H9 (cell line): ENCODE measurements at regions not wholly inside any gene's neighbourhood (a gene's known extent, or its start where the extent isn't known, plus 50 kb on each side); places are given as distances from the start of the nearest gene placed in this dataset.

Experiments
- DNase-seq: peaks from one replicate; pipeline ENCODE4 v3.0.0-alpha.2; 2017
- H2AFZ ChIP-seq: one replicate; pipeline ENCODE4 v1.6.1; 2013; ENCODE audit warnings: mild to moderate bottlenecking, low read length, control low read depth, moderate library complexity
- H2AK5ac ChIP-seq: 2 replicates; pipeline ENCODE4 v1.6.1; 2013; ENCODE audit warnings: low read length, control low read depth, mixed read lengths; ENCODE audit not compliant: insufficient read length
- H2BK120ac ChIP-seq: one replicate; pipeline ENCODE4 v1.6.1; 2013; ENCODE audit warnings: low read depth, mild to moderate bottlenecking, low read length, control low read depth, inconsistent platforms; ENCODE audit not compliant: poor library complexity, severe bottlenecking
- H2BK12ac ChIP-seq: 2 replicates; pipeline ENCODE4 v1.6.1; 2013; ENCODE audit warnings: low read length, control low read depth, mixed read lengths, low read depth; ENCODE audit not compliant: insufficient read length
- H2BK15ac ChIP-seq: 2 replicates; pipeline ENCODE4 v1.6.1; 2013; ENCODE audit warnings: low read depth, low read length, control low read depth
- H2BK20ac ChIP-seq: one replicate; pipeline ENCODE4 v1.6.1; 2013; ENCODE audit warnings: low read depth, mild to moderate bottlenecking, low read length, control low read depth, inconsistent platforms; ENCODE audit not compliant: poor library complexity, severe bottlenecking
- H2BK5ac ChIP-seq: 2 replicates; pipeline ENCODE4 v1.6.1; 2013; ENCODE audit warnings: low read length, control low read depth, mixed read lengths; ENCODE audit not compliant: insufficient read length
- H3K14ac ChIP-seq: 2 replicates; pipeline ENCODE4 v1.6.1; 2013; ENCODE audit warnings: low read length, control low read depth; ENCODE audit not compliant: insufficient read depth
- H3K18ac ChIP-seq: 2 replicates; pipeline ENCODE4 v1.6.1; 2013; ENCODE audit warnings: low read depth, mild to moderate bottlenecking, mixed read lengths, low read length, control low read depth; ENCODE audit not compliant: insufficient read length
- H3K23ac ChIP-seq: 2 replicates; pipeline ENCODE4 v1.6.1; 2013; ENCODE audit warnings: low read length, control low read depth, mixed read lengths, low read depth; ENCODE audit not compliant: insufficient read length
- H3K23me2 ChIP-seq: 2 replicates; pipeline ENCODE4 v1.6.1; 2013; ENCODE audit warnings: low read depth, mild to moderate bottlenecking, mixed read lengths, low read length, control low read depth; ENCODE audit not compliant: insufficient read length, poor library complexity, severe bottlenecking
- H3K27ac ChIP-seq: 2 replicates; pipeline ENCODE4 v1.5.1; 2013; ENCODE audit warnings: low read length, control low read depth, mixed read lengths, low read depth; ENCODE audit not compliant: insufficient read length
- H3K27me3 ChIP-seq: 2 replicates; pipeline ENCODE4 v1.6.1; 2013; ENCODE audit warnings: low read length, control low read depth, inconsistent platforms; ENCODE audit not compliant: insufficient read depth
- H3K4ac ChIP-seq: 2 replicates; pipeline ENCODE4 v1.6.1; 2013; ENCODE audit warnings: low read depth, mild to moderate bottlenecking, control low read depth, inconsistent platforms, low read length, moderate library complexity
- H3K4me1 ChIP-seq: 2 replicates; pipeline ENCODE4 v1.6.1; 2013; ENCODE audit warnings: low read length, control low read depth, inconsistent platforms; ENCODE audit not compliant: insufficient read depth
- H3K4me2 ChIP-seq: 2 replicates; pipeline ENCODE4 v1.6.1; 2013; ENCODE audit warnings: low read length, control low read depth, mixed read lengths; ENCODE audit not compliant: insufficient read length, insufficient read depth
- H3K56ac ChIP-seq: 2 replicates; pipeline ENCODE4 v1.6.1; 2013; ENCODE audit warnings: low read depth, mild to moderate bottlenecking, mixed read lengths, low read length, control low read depth; ENCODE audit not compliant: insufficient read length
- H3K79me1 ChIP-seq: 2 replicates; pipeline ENCODE4 v1.6.1; 2013; ENCODE audit warnings: low read depth, mild to moderate bottlenecking, moderate library complexity, low read length, control low read depth, inconsistent platforms; ENCODE audit not compliant: insufficient read depth, poor library complexity, severe bottlenecking
- H3K79me2 ChIP-seq: 2 replicates; pipeline ENCODE4 v1.6.1; 2013; ENCODE audit warnings: low read length, control low read depth, inconsistent platforms; ENCODE audit not compliant: insufficient read depth
- H3K9ac ChIP-seq: 2 replicates; pipeline ENCODE4 v1.6.1; 2013; ENCODE audit warnings: low read length, control low read depth, mixed read lengths; ENCODE audit not compliant: insufficient read length; ENCODE audit errors: extremely low read depth
- H3K9me3 ChIP-seq: one replicate; pipeline ENCODE4 v1.6.1; 2013; ENCODE audit warnings: low read depth, low read length, inconsistent platforms; ENCODE audit not compliant: control insufficient read depth
- H3T11ph ChIP-seq: one replicate; pipeline ENCODE4 v1.6.1; 2013; ENCODE audit warnings: mild to moderate bottlenecking, low read length, control low read depth, inconsistent platforms
- H4K20me1 ChIP-seq: one replicate; pipeline ENCODE4 v1.6.1; 2013; ENCODE audit not compliant: control insufficient read depth, insufficient read length, insufficient read depth
- H4K5ac ChIP-seq: 2 replicates; pipeline ENCODE4 v1.6.1; 2013; ENCODE audit warnings: low read depth, mild to moderate bottlenecking, mixed read lengths, low read length, control low read depth; ENCODE audit not compliant: insufficient read length
- H4K8ac ChIP-seq: replicated peaks from 2 replicates; pipeline ENCODE4 v1.6.1; 2013; ENCODE audit warnings: low read length, control low read depth, mixed read lengths, low read depth; ENCODE audit not compliant: insufficient read length
- H4K91ac ChIP-seq: 2 replicates; pipeline ENCODE4 v1.6.1; 2013; ENCODE audit warnings: low read depth, mild to moderate bottlenecking, moderate library complexity, mixed read lengths, low read length, control low read depth; ENCODE audit not compliant: insufficient read length
- H3K27ac Mint-ChIP-seq, 3 experiments: 2 replicates in 2 of 3; 3 replicates in 1 of 3; pipeline ENCODE4 v1.8.0; 2020 to 2021; ENCODE audit warnings: mixed read lengths in 3 of 3, mild to moderate bottlenecking in 1 of 3, moderate library complexity in 1 of 3
- H3K27me3 Mint-ChIP-seq: 2 replicates; pipeline ENCODE4 v1.8.0; 2021; ENCODE audit warnings: low read depth, mild to moderate bottlenecking, moderate library complexity, mixed read lengths
- H3K36me3 Mint-ChIP-seq, 3 experiments: 2 replicates in 2 of 3; 3 replicates in 1 of 3; pipeline ENCODE4 v1.8.0; 2020 to 2021; ENCODE audit warnings: low read depth in 3 of 3, mixed read lengths in 3 of 3; ENCODE audit not compliant: insufficient read depth in 1 of 3
- H3K4me1 Mint-ChIP-seq, 2 experiments: 2 replicates each; pipeline ENCODE4 v1.8.0; 2020; ENCODE audit warnings: mixed read lengths in 2 of 2
- H3K4me3 Mint-ChIP-seq, 2 experiments: 2 replicates in 1 of 2; 3 replicates in 1 of 2; pipeline ENCODE4 v1.8.0; 2020 to 2021; ENCODE audit warnings: mild to moderate bottlenecking in 2 of 2, mixed read lengths in 2 of 2, moderate library complexity in 1 of 2
- H3K9me3 Mint-ChIP-seq, 2 experiments: 2 replicates in 1 of 2; 3 replicates in 1 of 2; pipeline ENCODE4 v1.8.0; 2020; ENCODE audit warnings: mild to moderate bottlenecking in 2 of 2, mixed read lengths in 2 of 2, moderate library complexity in 1 of 2
- WGBS: extraction: QIAGEN DNeasy Blood & Tissue Kit; methylation state at CpG from one replicate; pipeline ENCODE4 v1.1.7; 2013; ENCODE audit warnings: missing lambda C conversion rate, low lambda C conversion rate, mixed read lengths; ENCODE audit not compliant: insufficient read length; ENCODE audit errors: extremely low coverage; 5-methylcytosine and 5-hydroxymethylcytosine counted together
- TF ChIP-seq, protein P1 (sequence below): fragments of 200-600 bp; sonication (generic); conservative IDR thresholded peaks from 3 replicates; pipeline ENCODE4 v1.8.0; 2021; ENCODE audit warnings: antibody characterized with exemption, mild to moderate bottlenecking

DNA sequence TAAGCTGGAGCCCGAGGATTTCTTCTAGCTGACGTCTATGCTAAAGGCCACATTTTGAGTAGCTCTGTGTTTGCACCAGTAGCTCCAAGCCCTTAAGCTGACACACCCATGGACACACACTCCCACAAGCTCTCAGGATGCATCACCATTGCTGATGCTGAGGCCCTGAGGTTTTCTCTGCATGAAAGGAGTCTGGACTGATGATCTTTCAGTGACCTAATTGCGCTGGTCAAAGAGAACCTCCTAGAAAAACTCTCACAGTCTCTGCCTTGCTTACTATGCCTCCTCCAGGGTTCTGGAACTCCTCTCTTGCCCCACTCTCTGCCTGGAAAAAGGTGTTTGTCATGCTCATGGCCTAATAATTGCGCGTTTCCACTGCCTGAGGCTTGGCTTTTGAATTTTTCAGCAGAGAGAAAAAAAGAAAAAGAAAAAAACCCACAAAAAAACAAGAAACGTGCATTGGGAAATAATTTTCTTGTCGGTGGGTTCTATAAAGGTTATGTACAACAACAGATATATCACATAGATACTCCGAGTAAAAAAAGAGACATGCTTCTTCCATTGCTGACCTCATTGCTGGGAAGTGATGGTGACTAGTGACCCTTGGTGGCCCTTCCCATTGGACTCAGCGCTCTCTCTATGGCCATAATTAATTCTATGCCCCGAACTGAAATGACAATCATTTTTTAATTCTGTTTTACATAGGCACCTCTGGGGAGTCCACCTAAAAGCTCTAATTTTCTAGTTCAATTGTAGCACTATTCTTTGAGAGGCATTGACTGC, 297.0 kb downstream of the TDRD15 start:
- H3K9me3 Mint-ChIP-seq: peaks cover 0 to 1% of the 10 kb centered on the region in 2 experiments; a peak in 1 of 5 replicates
- no peak for DNase-seq
- TF ChIP-seq, protein P1, sequence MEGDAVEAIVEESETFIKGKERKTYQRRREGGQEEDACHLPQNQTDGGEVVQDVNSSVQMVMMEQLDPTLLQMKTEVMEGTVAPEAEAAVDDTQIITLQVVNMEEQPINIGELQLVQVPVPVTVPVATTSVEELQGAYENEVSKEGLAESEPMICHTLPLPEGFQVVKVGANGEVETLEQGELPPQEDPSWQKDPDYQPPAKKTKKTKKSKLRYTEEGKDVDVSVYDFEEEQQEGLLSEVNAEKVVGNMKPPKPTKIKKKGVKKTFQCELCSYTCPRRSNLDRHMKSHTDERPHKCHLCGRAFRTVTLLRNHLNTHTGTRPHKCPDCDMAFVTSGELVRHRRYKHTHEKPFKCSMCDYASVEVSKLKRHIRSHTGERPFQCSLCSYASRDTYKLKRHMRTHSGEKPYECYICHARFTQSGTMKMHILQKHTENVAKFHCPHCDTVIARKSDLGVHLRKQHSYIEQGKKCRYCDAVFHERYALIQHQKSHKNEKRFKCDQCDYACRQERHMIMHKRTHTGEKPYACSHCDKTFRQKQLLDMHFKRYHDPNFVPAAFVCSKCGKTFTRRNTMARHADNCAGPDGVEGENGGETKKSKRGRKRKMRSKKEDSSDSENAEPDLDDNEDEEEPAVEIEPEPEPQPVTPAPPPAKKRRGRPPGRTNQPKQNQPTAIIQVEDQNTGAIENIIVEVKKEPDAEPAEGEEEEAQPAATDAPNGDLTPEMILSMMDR: no peak

More for the DNA sequence above, 297.0 kb downstream of the TDRD15 start:
- no CpG with 5 or more reads among the region's 10 CpGs for WGBS
- Histone ChIP-seq H3K79me2 (no peaks in the 10 kb centered on the region), H3K79me1 (no peaks in the 10 kb centered on the region), H4K91ac (no peak overlapping the region), H2BK5ac (no peak overlapping the region), H3K4me2 (no peak overlapping the region), H2BK20ac (no peak overlapping the region), H3T11ph (no peak overlapping the region), H3K9ac (no peak overlapping the region), H3K23me2 (no peaks in the 10 kb centered on the region), H4K8ac (no peak overlapping the region), H3K4me1 (no peaks in the 10 kb centered on the region; the same call in 1 of the 2 replicates), H3K9me3 (no peaks in the 10 kb centered on the region), H4K20me1 (no peaks in the 10 kb centered on the region), H2AK5ac (no peak overlapping the region), H3K4ac (no peak overlapping the region), H2BK15ac (no peak overlapping the region), H2AFZ (no peak overlapping the region), H3K14ac (no peak overlapping the region), H3K23ac (no peak overlapping the region), H4K5ac (no peak overlapping the region), H3K18ac (no peak overlapping the region), H3K56ac (no peak overlapping the region), H3K27ac (no peak overlapping the region), H2BK120ac (no peak overlapping the region), H2BK12ac (no peak overlapping the region), H3K27me3 (no peaks in the 10 kb centered on the region)
- H3K4me1 Mint-ChIP-seq: peaks cover 0 to 8% of the 10 kb centered on the region in 2 experiments; a peak in 2 of 4 replicates
- H3K4me3 Mint-ChIP-seq: no peak overlapping the region
- H3K27me3 Mint-ChIP-seq: no peaks in the 10 kb centered on the region
- H3K27ac Mint-ChIP-seq: no peak overlapping the region; a peak in 1 of 7 replicates
- peaks cover 0 to 5% (median 0%) of the 10 kb centered on the region in 3 experiments; a peak in 2 of 7 replicates for H3K36me3 Mint-ChIP-seq
